Astrocyte (in vitro differentiated cells and primary cell): ENCODE measurements at regions not wholly inside any gene's neighbourhood (a gene's known extent, or its start where the extent isn't known, plus 50 kb on each side); places are given as distances from the start of the nearest gene placed in this dataset.

Experiments used
- DNase-seq: peaks from one replicate; pipeline ENCODE4 v3.0.0-alpha.2; 2010; ENCODE audit warnings: low read depth
- FAIRE-seq: peaks from 2 replicates; lab custom pipeline; 2011; peaks lifted over from hg19 to GRCh38; lab: Jason Lieb, UNC
- H2AFZ ChIP-seq: 2 replicates; pipeline ENCODE4 v1.6.0; 2012; ENCODE audit warnings: low read depth, low read length, inconsistent platforms
- H3K27ac ChIP-seq: 2 replicates; pipeline ENCODE4 v1.5.1; 2011; ENCODE audit warnings: low read depth, low read length, inconsistent platforms
- H3K27me3 ChIP-seq: 2 replicates; pipeline ENCODE4 v1.6.0; 2011; ENCODE audit warnings: low read length, inconsistent platforms; ENCODE audit not compliant: insufficient read depth
- H3K36me3 ChIP-seq: 2 replicates; pipeline ENCODE4 v1.5.1; 2011; ENCODE audit warnings: low read length, inconsistent platforms; ENCODE audit not compliant: insufficient read depth
- H3K4me1 ChIP-seq: 2 replicates; pipeline ENCODE4 v1.5.1; 2011; ENCODE audit warnings: low read length, inconsistent platforms; ENCODE audit not compliant: insufficient read depth
- H3K4me2 ChIP-seq: 2 replicates; pipeline ENCODE4 v1.6.0; 2012; ENCODE audit warnings: low read length, inconsistent platforms
- H3K4me3 ChIP-seq: 2 replicates; pipeline ENCODE4 v1.5.1; 2011; ENCODE audit warnings: low read depth, mild to moderate bottlenecking, low read length, inconsistent platforms; ENCODE audit not compliant: insufficient read depth
- H3K79me2 ChIP-seq: 2 replicates; pipeline ENCODE4 v1.6.0; 2012; ENCODE audit warnings: mild to moderate bottlenecking, low read length, inconsistent platforms; ENCODE audit not compliant: insufficient read depth
- H3K9ac ChIP-seq: 2 replicates; pipeline ENCODE4 v1.6.0; 2012; ENCODE audit warnings: mild to moderate bottlenecking, low read length, inconsistent platforms
- H3K9me3 ChIP-seq: 2 replicates; pipeline ENCODE4 v1.5.1; 2012; ENCODE audit warnings: low read depth, mild to moderate bottlenecking, low read length, inconsistent platforms; ENCODE audit not compliant: insufficient read depth
- H4K20me1 ChIP-seq: 2 replicates; pipeline ENCODE4 v1.6.0; 2012; ENCODE audit warnings: low read length, inconsistent platforms; ENCODE audit not compliant: insufficient read depth
- H3K27ac Mint-ChIP-seq: one replicate; pipeline ENCODE4 v1.8.0; 2021; ENCODE audit warnings: mild to moderate bottlenecking, mixed read lengths; ENCODE audit not compliant: unreplicated experiment
- H3K27me3 Mint-ChIP-seq: one replicate; pipeline ENCODE4 v1.8.0; 2021; ENCODE audit warnings: low read depth, mixed read lengths; ENCODE audit not compliant: unreplicated experiment
- H3K36me3 Mint-ChIP-seq: one replicate; pipeline ENCODE4 v1.8.0; 2021; ENCODE audit warnings: low read depth, mixed read lengths; ENCODE audit not compliant: unreplicated experiment
- H3K4me1 Mint-ChIP-seq: one replicate; pipeline ENCODE4 v1.8.0; 2021; ENCODE audit warnings: low read depth, mixed read lengths; ENCODE audit not compliant: unreplicated experiment
- H3K4me3 Mint-ChIP-seq: one replicate; pipeline ENCODE4 v1.8.0; 2021; ENCODE audit warnings: mild to moderate bottlenecking, moderate library complexity, mixed read lengths; ENCODE audit not compliant: unreplicated experiment
- H3K9me3 Mint-ChIP-seq: one replicate; pipeline ENCODE4 v1.8.0; 2021; ENCODE audit warnings: mild to moderate bottlenecking, mixed read lengths; ENCODE audit not compliant: unreplicated experiment
- EZH2 ChIP-seq: IDR thresholded peaks from 2 replicates; pipeline ENCODE4 v1.6.1; 2012; ENCODE audit warnings: mild to moderate bottlenecking, low read length, inconsistent platforms; ENCODE audit not compliant: insufficient read depth
- TF ChIP-seq, protein P1 (sequence below): IDR thresholded peaks from 2 replicates; pipeline ENCODE4 v1.5.1; 2011; ENCODE audit warnings: low read depth, mild to moderate bottlenecking, inconsistent platforms, low read length, moderate library complexity; ENCODE audit not compliant: insufficient read depth

- H3K9ac ChIP-seq, result no peak overlapping the region
- H3K27me3 ChIP-seq, result no peaks in the 10 kb centered on the region
- Mint-ChIP-seq H3K36me3 (no peaks in the 10 kb centered on the region), H3K27me3 (peaks cover 15% of the 10 kb centered on the region), H3K27ac (no peak overlapping the region), H3K9me3 (peaks cover 21% of the 10 kb centered on the region), H3K4me3 (no peak overlapping the region), H3K4me1 (no peaks in the 10 kb centered on the region)
- no peaks in the 10 kb centered on the region for H4K20me1 ChIP-seq
- H3K9me3 ChIP-seq, result peaks cover 13% of the 10 kb centered on the region
- H3K27ac ChIP-seq, result no peak overlapping the region
- H3K4me3 ChIP-seq, result no peak overlapping the region
- H3K4me2 ChIP-seq, result no peak overlapping the region
- no peaks in the 10 kb centered on the region for H3K4me1 ChIP-seq
- H3K79me2 ChIP-seq, result no peaks in the 10 kb centered on the region
- no peak overlapping the region for H2AFZ ChIP-seq
- FAIRE-seq (no peak), DNase-seq (no peak)
- TF ChIP-seq, protein P1, sequence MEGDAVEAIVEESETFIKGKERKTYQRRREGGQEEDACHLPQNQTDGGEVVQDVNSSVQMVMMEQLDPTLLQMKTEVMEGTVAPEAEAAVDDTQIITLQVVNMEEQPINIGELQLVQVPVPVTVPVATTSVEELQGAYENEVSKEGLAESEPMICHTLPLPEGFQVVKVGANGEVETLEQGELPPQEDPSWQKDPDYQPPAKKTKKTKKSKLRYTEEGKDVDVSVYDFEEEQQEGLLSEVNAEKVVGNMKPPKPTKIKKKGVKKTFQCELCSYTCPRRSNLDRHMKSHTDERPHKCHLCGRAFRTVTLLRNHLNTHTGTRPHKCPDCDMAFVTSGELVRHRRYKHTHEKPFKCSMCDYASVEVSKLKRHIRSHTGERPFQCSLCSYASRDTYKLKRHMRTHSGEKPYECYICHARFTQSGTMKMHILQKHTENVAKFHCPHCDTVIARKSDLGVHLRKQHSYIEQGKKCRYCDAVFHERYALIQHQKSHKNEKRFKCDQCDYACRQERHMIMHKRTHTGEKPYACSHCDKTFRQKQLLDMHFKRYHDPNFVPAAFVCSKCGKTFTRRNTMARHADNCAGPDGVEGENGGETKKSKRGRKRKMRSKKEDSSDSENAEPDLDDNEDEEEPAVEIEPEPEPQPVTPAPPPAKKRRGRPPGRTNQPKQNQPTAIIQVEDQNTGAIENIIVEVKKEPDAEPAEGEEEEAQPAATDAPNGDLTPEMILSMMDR, result no peak
- TF ChIP-seq EZH2, result no peak
- H3K36me3 ChIP-seq, result no peaks in the 10 kb centered on the region
Measured at GRCh38 chr2:2750867-2751714, 420.0 kb upstream of the MYT1L start.

- H3K27me3 ChIP-seq, result no peaks in the 10 kb centered on the region
- DNase-seq (no peak), FAIRE-seq (no peak)
- no peaks in the 10 kb centered on the region for H4K20me1 ChIP-seq
- Mint-ChIP-seq H3K27me3 (peaks cover 12% of the 10 kb centered on the region), H3K9me3 (peaks cover 16% of the 10 kb centered on the region), H3K36me3 (no peaks in the 10 kb centered on the region), H3K27ac (no peak overlapping the region), H3K4me1 (no peaks in the 10 kb centered on the region), H3K4me3 (no peak overlapping the region)
- no peak for TF ChIP-seq EZH2
- TF ChIP-seq, protein P1, result no peak
- no peak overlapping the region for H3K4me2 ChIP-seq
- no peaks in the 10 kb centered on the region for H3K36me3 ChIP-seq
- no peaks in the 10 kb centered on the region for H3K4me1 ChIP-seq
- H2AFZ ChIP-seq, result no peak overlapping the region
- H3K27ac ChIP-seq, result no peak overlapping the region
- no peak overlapping the region for H3K4me3 ChIP-seq
- no peak overlapping the region for H3K9ac ChIP-seq
- no peaks in the 10 kb centered on the region for H3K79me2 ChIP-seq
- peaks cover 13% of the 10 kb centered on the region for H3K9me3 ChIP-seq
Measured at GRCh38 chr2:2749206-2749598, 418.1 kb upstream of the MYT1L start.
